NCI-H774 (cell line): ENCODE measurements at regions not wholly inside any gene's neighbourhood (a gene's known extent, or its start where the extent isn't known, plus 50 kb on each side); places are given as distances from the start of the nearest gene placed in this dataset.

Experiments used
- DNase-seq: peaks from one replicate; lab custom pipeline; 2025; lab: John Stamatoyannopoulos, UW

- no peak for DNase-seq
Observed at GRCh38 chr17:34176440-34176839, 78.6 kb upstream of the CCL2 start.

- no peak for DNase-seq
Observed at GRCh38 chr17:34177642-34178041, 77.4 kb upstream of the CCL2 start.

GRCh38 chr17:34178092-34178491, 77.0 kb upstream of the CCL2 start:
- DNase-seq: no peak

- no peak for DNase-seq
Observed at GRCh38 chr17:34182036-34182803, 72.9 kb upstream of the CCL2 start.

- no peak for DNase-seq
Observed at GRCh38 chr17:34195987-34196386, 59.1 kb upstream of the CCL2 start.

- DNase-seq: no peak
Observed at GRCh38 chr17:34198519-34198918, 56.6 kb upstream of the CCL2 start.

- no peak for DNase-seq
Observed at GRCh38 chr17:34199454-34199853, 55.6 kb upstream of the CCL2 start.

GRCh38 chr17:34199932-34200534, 55.1 kb upstream of the CCL2 start:
- DNase-seq: peak; percentile 67

- DNase-seq: no peak
Observed at GRCh38 chr17:34201225-34201624, 53.9 kb upstream of the CCL2 start.

GRCh38 chr17:34201767-34202166, 53.3 kb upstream of the CCL2 start:
- no peak for DNase-seq

GRCh38 chr17:34203018-34203638, 52.0 kb upstream of the CCL2 start:
- DNase-seq: no peak

GRCh38 chr17:34204402-34204801, 50.7 kb upstream of the CCL2 start:
- no peak for DNase-seq
